CD4-positive, alpha-beta T cell treated with Interleukin-6 at 100 ng/mL for 8 hours (primary cell): ENCODE measurements at regions not wholly inside any gene's neighbourhood (a gene's known extent, or its start where the extent isn't known, plus 50 kb on each side); places are given as distances from the start of the nearest gene placed in this dataset.

Source experiments
- DNase-seq: peaks from one replicate; pipeline ENCODE4 v3.0.0-alpha.2; 2020; ENCODE audit warnings: mixed read lengths, low spot score

GRCh38 chr15:70303981-70304380 is 206.3 kb upstream of the TLE3 start:
- DNase-seq = no peak

DNA sequence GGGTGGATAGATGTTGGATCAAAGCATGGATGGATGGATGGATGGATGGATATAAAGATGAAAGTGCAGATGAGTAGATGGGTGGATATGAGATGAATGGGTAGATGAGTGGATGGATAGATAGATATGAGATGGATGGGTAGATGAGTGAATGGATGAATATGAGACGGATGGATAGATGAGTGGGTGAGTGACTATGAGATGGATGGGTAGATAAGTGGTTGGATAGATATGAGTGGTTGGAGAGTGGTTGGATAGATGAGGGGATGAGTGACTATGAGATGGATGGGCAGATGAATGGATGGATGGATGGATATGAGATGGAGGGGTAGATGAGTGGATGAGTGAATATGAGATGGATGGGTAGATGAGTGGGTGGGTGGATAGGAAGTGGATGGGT is 204.6 kb upstream of the TLE3 start:
- no peak for DNase-seq

DNA sequence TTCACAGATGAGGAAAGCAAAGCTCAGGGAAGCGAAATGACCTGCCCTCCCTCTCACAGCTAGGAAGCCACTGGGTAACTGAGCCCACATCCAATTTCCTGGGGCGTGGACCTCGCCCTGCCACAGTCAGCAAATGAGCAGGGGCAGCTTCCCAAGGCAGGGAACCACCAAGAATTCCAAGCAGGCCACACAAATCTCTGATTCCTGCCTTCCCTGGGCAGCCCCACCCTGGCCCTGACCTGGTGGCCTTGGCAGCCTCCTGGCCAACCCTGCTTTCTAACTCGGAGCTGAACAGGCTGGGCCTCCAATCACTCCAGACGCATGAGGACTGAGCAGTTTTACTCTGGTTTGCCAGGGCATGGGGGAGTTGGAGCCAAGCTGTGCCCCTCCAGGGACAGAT is 203.7 kb upstream of the TLE3 start:
- no peak for DNase-seq

GRCh38 chr15:70299931-70300869 is 202.5 kb upstream of the TLE3 start:
- peak; percentile 70 for DNase-seq

- DNase-seq = no peak
Observed at GRCh38 chr15:70297465-70298058, 199.8 kb upstream of the TLE3 start.

DNA sequence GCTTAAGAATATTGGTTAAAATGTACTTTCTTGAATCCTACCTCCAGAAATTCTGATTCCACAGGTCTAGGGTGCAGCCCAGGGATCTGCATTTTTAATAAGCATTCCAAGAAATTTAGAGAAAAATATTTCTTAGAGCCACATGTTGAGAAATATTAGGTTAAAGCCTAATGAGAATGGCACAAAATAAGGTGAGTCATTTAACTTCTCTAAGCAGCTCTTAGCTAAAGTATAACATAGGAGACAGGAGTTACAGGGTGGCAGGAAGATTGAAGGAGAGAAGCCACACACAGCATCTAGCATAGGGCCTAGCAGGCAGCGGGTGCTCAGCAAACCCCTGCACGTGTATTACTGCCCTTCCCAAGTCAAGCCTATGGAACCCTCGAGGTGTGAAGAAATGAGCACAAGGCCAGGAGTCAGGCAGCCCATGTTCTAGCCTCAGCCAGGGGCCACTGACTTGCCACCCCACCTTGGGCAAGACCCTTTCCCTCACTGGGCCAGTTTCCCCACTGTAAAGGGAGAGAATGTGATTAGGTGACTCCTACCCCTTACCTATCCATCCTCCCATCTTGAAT is 197.1 kb upstream of the TLE3 start:
- no peak for DNase-seq

- no peak for DNase-seq
Observed at GRCh38 chr15:70293591-70294470, 196.1 kb upstream of the TLE3 start.

DNA sequence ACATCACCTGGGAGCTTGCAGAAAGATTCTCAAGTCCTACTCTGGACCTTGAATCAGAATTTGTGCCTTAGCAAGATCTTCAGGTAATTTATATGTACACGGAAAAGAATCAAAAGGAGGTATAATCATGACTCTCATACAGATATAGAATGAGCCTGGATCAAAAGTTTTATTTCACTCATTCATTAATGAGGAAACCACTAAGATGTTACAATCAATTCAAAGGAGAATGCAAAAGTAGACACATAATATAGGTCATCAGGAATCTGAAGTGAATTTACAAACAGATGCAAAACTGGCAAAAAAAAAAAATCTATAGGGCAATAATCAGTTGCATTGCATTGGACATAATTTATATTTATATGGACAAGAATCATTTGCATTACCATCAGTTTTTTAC is 195.4 kb upstream of the TLE3 start:
- no peak for DNase-seq

GRCh38 chr15:70292076-70292760 is 194.5 kb upstream of the TLE3 start:
- no peak for DNase-seq

DNA sequence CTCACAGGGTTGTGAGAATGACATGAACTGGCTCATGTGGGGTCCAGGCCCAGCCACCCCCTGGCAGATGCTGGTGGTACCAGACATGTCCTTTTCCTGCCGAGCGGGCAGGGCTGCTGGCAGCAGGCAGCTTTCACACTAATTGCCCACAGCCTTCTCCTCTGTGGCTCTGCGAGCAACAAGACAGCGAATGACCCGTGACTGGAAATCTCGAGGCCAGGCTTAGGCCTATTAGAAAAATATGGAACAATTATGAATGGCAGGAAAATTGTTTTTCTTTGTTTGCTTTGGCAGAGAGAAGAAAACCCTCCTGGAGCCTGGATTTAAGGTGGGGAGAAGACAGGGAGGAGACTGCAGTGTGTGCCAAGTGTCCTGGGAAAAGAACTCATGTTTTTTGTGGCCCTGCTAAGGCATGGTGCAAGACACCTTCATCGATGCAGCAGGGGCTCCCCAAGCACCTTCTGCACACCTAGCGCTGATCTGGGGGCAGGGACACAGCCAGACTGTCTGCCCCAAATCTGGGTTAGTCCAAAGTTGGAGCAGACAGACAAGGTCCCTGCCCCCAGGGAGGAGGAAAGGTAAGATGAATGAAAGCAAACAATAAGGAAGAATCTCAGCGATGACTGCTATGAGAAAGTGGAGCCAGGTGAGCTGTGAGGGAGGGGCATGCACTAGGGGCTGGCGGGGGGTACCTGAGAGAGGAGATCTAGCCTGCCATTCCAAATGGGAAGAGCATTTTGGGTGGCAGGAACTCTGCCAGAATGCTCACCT is 193.8 kb upstream of the TLE3 start:
- no peak for DNase-seq

DNA sequence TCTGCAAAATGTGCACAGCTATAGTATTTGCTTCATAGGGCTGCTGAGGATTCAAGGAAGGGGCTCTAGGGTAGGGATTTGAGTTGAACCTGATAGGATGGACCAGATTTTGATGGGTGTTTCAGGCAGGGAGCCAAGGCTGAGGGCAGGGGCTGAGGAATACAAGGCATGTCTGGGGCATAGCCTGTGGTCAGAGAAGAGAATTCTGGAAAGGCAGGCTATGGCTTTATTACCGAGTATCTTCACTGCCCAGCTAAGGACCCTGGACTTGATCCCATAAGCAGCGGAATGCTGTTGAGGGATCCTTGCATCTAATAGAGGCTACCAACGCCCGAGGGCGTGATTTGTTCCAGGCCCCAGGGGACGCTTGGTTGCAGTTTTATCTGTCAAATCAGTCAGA is 193.0 kb upstream of the TLE3 start:
- DNase-seq = no peak

DNA sequence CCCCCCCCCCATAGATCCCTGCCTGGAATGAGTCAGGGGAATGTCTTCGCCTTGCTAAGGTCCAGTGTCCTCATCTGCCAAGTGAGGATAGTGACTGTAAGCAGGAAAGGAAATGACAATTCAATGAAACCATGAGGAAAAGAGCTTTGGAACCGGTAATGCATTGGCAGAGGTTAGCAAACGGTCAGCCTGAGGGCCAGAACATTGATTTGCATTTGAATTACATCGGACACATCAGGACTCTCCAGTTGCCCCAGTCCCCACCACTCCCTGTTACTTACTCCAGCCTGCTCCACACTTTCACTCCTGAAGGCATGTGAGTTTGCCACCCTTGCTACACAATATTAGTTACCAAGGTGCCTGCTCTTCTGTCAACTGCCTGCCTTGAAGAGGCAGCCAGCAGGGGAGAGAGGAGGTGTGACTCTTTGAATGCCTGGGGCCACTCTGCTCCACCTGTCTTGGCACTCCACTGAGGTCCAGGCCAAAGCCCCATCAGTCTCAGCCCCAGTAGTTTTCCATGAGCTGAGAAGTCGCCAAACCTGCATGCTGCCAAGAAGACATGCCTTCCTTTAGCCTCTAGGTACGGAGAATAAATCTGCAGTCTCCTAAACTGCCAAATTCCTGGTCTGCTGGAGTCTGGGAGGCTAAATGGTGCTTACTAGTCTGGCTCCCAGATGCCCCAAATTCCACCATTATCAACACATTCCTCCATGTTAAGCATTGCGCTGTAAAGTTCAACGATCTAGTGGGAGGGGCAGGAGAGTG is 191.7 kb upstream of the TLE3 start:
- DNase-seq = no peak

DNA sequence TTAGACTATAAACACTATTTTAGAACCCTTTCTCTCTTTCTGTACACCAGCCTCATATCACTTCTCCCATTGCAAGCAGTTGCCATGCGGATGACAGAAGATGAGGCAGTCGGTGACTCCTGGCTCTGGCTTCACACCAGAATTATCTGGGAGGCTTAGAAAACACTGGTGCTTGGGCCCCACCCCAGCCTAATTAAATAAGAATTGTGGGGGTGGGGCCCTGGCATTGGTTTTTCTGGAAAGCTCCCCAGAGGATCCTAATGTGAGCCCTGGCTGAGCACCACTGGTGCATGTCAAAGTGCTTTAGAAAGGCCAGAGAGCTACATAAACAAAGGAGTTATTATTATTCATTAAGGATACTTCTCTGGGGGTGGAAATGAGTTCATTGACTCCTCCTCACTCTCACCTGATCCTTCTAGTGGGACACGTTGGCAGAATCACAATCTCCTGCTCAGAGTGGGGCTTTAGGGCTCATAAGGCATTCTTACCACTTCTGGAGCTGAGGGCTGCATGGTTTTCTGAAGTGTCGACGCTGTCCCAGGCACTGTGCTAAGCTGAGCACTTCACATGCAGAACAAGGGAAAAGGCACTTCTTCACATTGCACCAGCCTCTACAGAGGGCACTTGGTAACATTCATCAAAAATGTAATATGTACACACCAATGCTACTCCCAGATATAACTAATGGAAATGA is 188.5 kb upstream of the TLE3 start:
- DNase-seq = no peak

DNA sequence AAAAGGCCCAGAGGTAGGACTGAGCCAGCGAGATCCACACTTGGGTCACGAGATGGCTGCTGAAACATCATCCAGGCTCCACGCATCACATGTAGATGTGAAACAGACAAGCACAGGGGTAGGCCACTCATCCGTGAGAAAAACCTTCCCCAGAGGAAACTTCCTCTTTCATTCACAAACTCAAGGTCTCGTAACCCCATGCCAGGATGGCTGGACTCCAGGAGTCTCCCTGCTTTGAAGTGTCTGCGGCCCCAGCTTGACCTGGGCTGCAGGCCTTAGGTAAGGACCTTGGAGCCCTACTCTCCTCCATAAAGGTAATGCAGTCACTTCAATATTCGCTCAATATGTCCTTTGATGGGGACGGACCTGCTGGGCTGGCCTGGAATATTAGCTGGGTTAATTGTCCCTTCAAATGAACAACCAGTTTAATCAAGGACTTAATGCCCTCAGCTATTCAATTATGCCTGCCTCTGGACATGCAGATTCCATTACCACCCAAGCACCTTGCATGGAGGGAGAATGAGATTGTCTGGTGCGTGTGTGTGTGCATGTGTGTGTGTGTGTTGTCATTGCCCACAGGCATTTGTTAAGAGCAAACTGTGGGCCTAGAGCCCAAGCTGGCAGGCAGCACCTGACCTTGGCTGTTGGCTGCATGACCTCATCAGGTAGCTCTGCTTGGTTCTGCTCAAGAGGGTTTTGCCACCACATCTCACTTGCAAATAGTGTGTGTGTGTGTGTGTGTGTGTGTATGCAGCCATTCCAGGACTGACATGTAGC is 186.9 kb upstream of the TLE3 start:
- DNase-seq = no peak

DNA sequence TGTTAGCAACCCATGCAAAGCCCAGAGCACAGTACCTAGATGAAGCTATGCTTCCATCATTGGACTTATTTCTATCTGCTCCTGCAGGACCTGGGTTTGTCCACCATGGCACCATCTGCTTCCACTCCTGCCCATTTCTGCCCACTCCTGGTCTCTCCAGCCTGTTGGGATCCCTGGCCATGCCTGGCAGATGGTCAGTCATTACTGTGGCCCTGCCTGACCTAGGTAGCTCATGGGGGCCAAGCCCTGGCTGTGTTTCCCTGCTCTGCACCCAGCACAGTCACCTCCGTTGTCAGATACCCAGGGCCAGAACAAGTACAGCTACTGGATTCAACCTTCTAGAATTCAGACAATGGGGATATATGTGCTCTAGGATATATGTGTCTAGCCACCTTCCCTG is 185.8 kb upstream of the TLE3 start:
- no peak for DNase-seq

GRCh38 chr15:70281811-70282307 is 184.1 kb upstream of the TLE3 start:
- no peak for DNase-seq

GRCh38 chr15:70281261-70281810 is 183.6 kb upstream of the TLE3 start:
- DNase-seq = no peak

- DNase-seq = no peak
Observed at GRCh38 chr15:70280781-70281180, 183.1 kb upstream of the TLE3 start.
